Panc1 (cell line): ENCODE measurements at regions not wholly inside any gene's neighbourhood (a gene's known extent, or its start where the extent isn't known, plus 50 kb on each side); places are given as distances from the start of the nearest gene placed in this dataset.
A peak's percentile ranks its signal among the peaks of the same experiment; 100 is the strongest.

Source experiments
- ATAC-seq: fragments of 200-7000 bp; cut with Tn5 transposase; 2 replicates; pipeline ENCODE4 v1.9.1; 2020; ENCODE audit warnings: mild to moderate bottlenecking, moderate library complexity
- BruUV-seq: library from RNA; stranded (reverse); fragments of 400-500 nt; replicated peaks from 2 replicates; lab custom pipeline; 2021; lab: Mats Ljungman, UMichigan
- CTCF ChIA-PET: fragments of 300-600 bp; sonication (Branson Sonifier 250); formaldehyde crosslinking; loops from one replicate; lab custom pipeline; 2022; ENCODE audit warnings: antibody characterized with exemption; lab: Charles Lee
- POLR2A ChIA-PET: fragments of 300-600 bp; sonication (Branson Sonifier 250); formaldehyde crosslinking; loops from one replicate; lab custom pipeline; 2022; ENCODE audit warnings: antibody characterized with exemption; lab: Charles Lee
- DNase-seq: peaks from one replicate; pipeline ENCODE4 v3.0.0-alpha.2; 2010; ENCODE audit warnings: low read depth, low spot score
- H3K27ac ChIP-seq: 2 replicates; pipeline ENCODE4 v1.5.1; 2011; ENCODE audit warnings: mild to moderate bottlenecking, low read length, inconsistent platforms
- H3K27me3 ChIP-seq: fragments of 200-500 bp; sonication (Bioruptor generic); 2 replicates; pipeline ENCODE4 v1.6.0; 2014; ENCODE audit warnings: low read length, inconsistent platforms; ENCODE audit not compliant: control insufficient read depth, insufficient read depth
- H3K36me3 ChIP-seq: fragments of 200-500 bp; sonication (Bioruptor generic); 2 replicates; pipeline ENCODE4 v1.5.1; 2014; ENCODE audit warnings: inconsistent platforms, mild to moderate bottlenecking, low read length, moderate library complexity; ENCODE audit not compliant: control insufficient read depth, insufficient read depth
- H3K4me1 ChIP-seq: 2 replicates; pipeline ENCODE4 v1.5.1; 2011; ENCODE audit warnings: inconsistent platforms, mild to moderate bottlenecking, low read length, moderate library complexity; ENCODE audit not compliant: control insufficient read depth, insufficient read depth
- H3K4me3 ChIP-seq, 2 experiments: 2 replicates each; pipeline ENCODE4 v1.5.1; 2011 to 2012; ENCODE audit warnings: low read depth in 2 of 2, low read length in 2 of 2, mild to moderate bottlenecking in 2 of 2, inconsistent platforms in 1 of 2, moderate library complexity in 1 of 2
- H3K9me3 ChIP-seq: fragments of 200-500 bp; sonication (Bioruptor generic); 2 replicates; pipeline ENCODE4 v1.5.1; 2014; ENCODE audit warnings: low read depth, mild to moderate bottlenecking, inconsistent platforms, low read length, moderate library complexity; ENCODE audit not compliant: control insufficient read depth, insufficient read depth
- POLR2AphosphoS5 ChIP-seq: IDR thresholded peaks from 2 replicates; pipeline ENCODE4 v1.6.1; 2012; ENCODE audit warnings: mild to moderate bottlenecking, low read depth, low read length, moderate library complexity
- SIN3A ChIP-seq: IDR thresholded peaks from 2 replicates; pipeline ENCODE4 v1.6.1; 2012; ENCODE audit warnings: low read depth, mild to moderate bottlenecking, low read length, moderate library complexity, borderline replicate concordance; ENCODE audit not compliant: insufficient read depth
- TCF7L2 ChIP-seq: IDR thresholded peaks from 2 replicates; pipeline ENCODE4 v1.6.1; 2011; ENCODE audit warnings: mild to moderate bottlenecking, low read depth, low read length, inconsistent platforms
- in situ Hi-C: cut with HindIII; loops from 2 replicates; pipeline ENCODE4 v1.10.0; 2016; ENCODE audit warnings: low sequenced_read_pairs, low pct_unique_long_range_greater_than_20kb
- intact Hi-C: fragments of 100-400 bp; cut with micrococcal nuclease; formaldehyde crosslinking; loops from one replicate; pipeline ENCODE4 v1.10.0; 2022; ENCODE audit not compliant: unreplicated experiment
- TF ChIP-seq, protein P1 (sequence below): fragments of 450-650 bp; IDR thresholded peaks from 2 replicates; pipeline ENCODE4 v1.5.1; 2017; ENCODE audit warnings: mild to moderate bottlenecking
- TF ChIP-seq, protein P2 (sequence below), 2 experiments: IDR thresholded peaks; 2 replicates each; pipeline ENCODE4 v1.6.1; 2011 to 2012; ENCODE audit warnings: low read depth in 2 of 2, control low read depth in 1 of 2, low read length in 1 of 2, mild to moderate bottlenecking in 1 of 2, moderate library complexity in 1 of 2; ENCODE audit not compliant: insufficient read depth in 1 of 2

GRCh38 chr4:30429813-30430761 is 290.1 kb upstream of the PCDH7 start:
- intact Hi-C loops = no loop called here
- Histone ChIP-seq H3K27ac (no peak overlapping the region), H3K4me3 (no peak overlapping the region), H3K9me3 (no peaks in the 10 kb centered on the region), H3K4me1 (no peaks in the 10 kb centered on the region), H3K27me3 (no peaks in the 10 kb centered on the region), H3K36me3 (no peaks in the 10 kb centered on the region)
- ChIA-PET CTCF (no interaction called here), POLR2A (no interaction called here)
- no peak for TF ChIP-seq POLR2AphosphoS5
- TF ChIP-seq, protein P1, sequence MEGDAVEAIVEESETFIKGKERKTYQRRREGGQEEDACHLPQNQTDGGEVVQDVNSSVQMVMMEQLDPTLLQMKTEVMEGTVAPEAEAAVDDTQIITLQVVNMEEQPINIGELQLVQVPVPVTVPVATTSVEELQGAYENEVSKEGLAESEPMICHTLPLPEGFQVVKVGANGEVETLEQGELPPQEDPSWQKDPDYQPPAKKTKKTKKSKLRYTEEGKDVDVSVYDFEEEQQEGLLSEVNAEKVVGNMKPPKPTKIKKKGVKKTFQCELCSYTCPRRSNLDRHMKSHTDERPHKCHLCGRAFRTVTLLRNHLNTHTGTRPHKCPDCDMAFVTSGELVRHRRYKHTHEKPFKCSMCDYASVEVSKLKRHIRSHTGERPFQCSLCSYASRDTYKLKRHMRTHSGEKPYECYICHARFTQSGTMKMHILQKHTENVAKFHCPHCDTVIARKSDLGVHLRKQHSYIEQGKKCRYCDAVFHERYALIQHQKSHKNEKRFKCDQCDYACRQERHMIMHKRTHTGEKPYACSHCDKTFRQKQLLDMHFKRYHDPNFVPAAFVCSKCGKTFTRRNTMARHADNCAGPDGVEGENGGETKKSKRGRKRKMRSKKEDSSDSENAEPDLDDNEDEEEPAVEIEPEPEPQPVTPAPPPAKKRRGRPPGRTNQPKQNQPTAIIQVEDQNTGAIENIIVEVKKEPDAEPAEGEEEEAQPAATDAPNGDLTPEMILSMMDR = no peak
- no peak for TF ChIP-seq TCF7L2
- no peak for TF ChIP-seq SIN3A
- TF ChIP-seq, protein P2, sequence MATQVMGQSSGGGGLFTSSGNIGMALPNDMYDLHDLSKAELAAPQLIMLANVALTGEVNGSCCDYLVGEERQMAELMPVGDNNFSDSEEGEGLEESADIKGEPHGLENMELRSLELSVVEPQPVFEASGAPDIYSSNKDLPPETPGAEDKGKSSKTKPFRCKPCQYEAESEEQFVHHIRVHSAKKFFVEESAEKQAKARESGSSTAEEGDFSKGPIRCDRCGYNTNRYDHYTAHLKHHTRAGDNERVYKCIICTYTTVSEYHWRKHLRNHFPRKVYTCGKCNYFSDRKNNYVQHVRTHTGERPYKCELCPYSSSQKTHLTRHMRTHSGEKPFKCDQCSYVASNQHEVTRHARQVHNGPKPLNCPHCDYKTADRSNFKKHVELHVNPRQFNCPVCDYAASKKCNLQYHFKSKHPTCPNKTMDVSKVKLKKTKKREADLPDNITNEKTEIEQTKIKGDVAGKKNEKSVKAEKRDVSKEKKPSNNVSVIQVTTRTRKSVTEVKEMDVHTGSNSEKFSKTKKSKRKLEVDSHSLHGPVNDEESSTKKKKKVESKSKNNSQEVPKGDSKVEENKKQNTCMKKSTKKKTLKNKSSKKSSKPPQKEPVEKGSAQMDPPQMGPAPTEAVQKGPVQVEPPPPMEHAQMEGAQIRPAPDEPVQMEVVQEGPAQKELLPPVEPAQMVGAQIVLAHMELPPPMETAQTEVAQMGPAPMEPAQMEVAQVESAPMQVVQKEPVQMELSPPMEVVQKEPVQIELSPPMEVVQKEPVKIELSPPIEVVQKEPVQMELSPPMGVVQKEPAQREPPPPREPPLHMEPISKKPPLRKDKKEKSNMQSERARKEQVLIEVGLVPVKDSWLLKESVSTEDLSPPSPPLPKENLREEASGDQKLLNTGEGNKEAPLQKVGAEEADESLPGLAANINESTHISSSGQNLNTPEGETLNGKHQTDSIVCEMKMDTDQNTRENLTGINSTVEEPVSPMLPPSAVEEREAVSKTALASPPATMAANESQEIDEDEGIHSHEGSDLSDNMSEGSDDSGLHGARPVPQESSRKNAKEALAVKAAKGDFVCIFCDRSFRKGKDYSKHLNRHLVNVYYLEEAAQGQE (IDR thresholded peaks at IDR 0.05; ENCODE audit: insufficient read depth in 1 of 2, low read depth in 2 of 2, low read length in 1 of 2) = no peak
- no TSS peak for BruUV-seq
- peak; percentile 70 for ATAC-seq
- DNase-seq = no peak
- in situ Hi-C loops = no loop called here

GRCh38 chr4:30434656-30435055 is 285.5 kb upstream of the PCDH7 start:
- in situ Hi-C loops (no loop called here), intact Hi-C loops (no loop called here)
- no peak overlapping the region for H3K27ac ChIP-seq
- TF ChIP-seq, protein P1 = no peak
- no peak for TF ChIP-seq SIN3A
- TF ChIP-seq, protein P2 (IDR thresholded peaks at IDR 0.05; ENCODE audit: insufficient read depth in 1 of 2, low read depth in 2 of 2, low read length in 1 of 2) = no peak
- TF ChIP-seq TCF7L2 = no peak
- no peak for TF ChIP-seq POLR2AphosphoS5
- no peaks in the 10 kb centered on the region for H3K36me3 ChIP-seq
- ATAC-seq (no peak), DNase-seq (no peak)
- BruUV-seq = no TSS peak
- POLR2A ChIA-PET = no interaction called here
- H3K27me3 ChIP-seq = no peaks in the 10 kb centered on the region
- CTCF ChIA-PET = no interaction called here
- H3K9me3 ChIP-seq = no peaks in the 10 kb centered on the region
- no peak overlapping the region for H3K4me3 ChIP-seq
- H3K4me1 ChIP-seq = no peaks in the 10 kb centered on the region
